H1 (cell line): ENCODE measurements at regions not wholly inside any gene's neighbourhood (a gene's known extent, or its start where the extent isn't known, plus 50 kb on each side); places are given as distances from the start of the nearest gene placed in this dataset.
A peak's percentile ranks its signal among the peaks of the same experiment; 100 is the strongest.

Experiments
- CHD2 ChIP-seq: IDR thresholded peaks from 2 replicates; pipeline ENCODE4 v1.6.1; 2012; ENCODE audit warnings: low read length, improper control_type of control experiment
- EP300 ChIP-seq, 2 experiments: IDR thresholded peaks; 1 replicate in 1 of 2; 2 replicates in 1 of 2; pipeline ENCODE4 v1.6.1; 2011 to 2012; ENCODE audit warnings: low read depth in 2 of 2, low read length in 2 of 2, mild to moderate bottlenecking in 2 of 2, borderline replicate concordance in 1 of 2, inconsistent platforms in 1 of 2, moderate library complexity in 1 of 2
- EZH2 ChIP-seq: fragments of 200-600 bp; sonication (generic); IDR thresholded peaks from 2 replicates; pipeline ENCODE4 v1.7.1; 2012; ENCODE audit warnings: low read depth, mild to moderate bottlenecking, moderate library complexity, low read length, inconsistent platforms; ENCODE audit not compliant: severe bottlenecking
- GABPA ChIP-seq: IDR thresholded peaks from 2 replicates; pipeline ENCODE4 v1.6.1; 2011; ENCODE audit warnings: mild to moderate bottlenecking, low read length, moderate library complexity, borderline replicate concordance; ENCODE audit not compliant: insufficient read depth
- POLR2AphosphoS5 ChIP-seq: IDR thresholded peaks from 2 replicates; pipeline ENCODE4 v1.6.1; 2011; ENCODE audit warnings: low read depth, low read length
- RFX5 ChIP-seq: IDR thresholded peaks from 2 replicates; pipeline ENCODE4 v1.6.1; 2011; ENCODE audit warnings: low read depth, low read length, improper control_type of control experiment, borderline replicate concordance
- TEAD4 ChIP-seq: IDR thresholded peaks from 2 replicates; pipeline ENCODE4 v1.6.1; 2012; ENCODE audit warnings: low read depth, low read length, inconsistent platforms, mixed read lengths
- TF ChIP-seq, protein P1 (sequence below), 3 experiments: IDR thresholded peaks; 1 replicate in 2 of 3; 2 replicates in 1 of 3; pipeline versions ENCODE4 v1.5.1 to v1.6.1; 2011; ENCODE audit warnings: low read length in 3 of 3, mild to moderate bottlenecking in 3 of 3, inconsistent platforms in 2 of 3, low read depth in 1 of 3, moderate library complexity in 1 of 3; ENCODE audit not compliant: insufficient read depth in 1 of 3; ENCODE audit errors: control extremely low read depth in 1 of 3
- TF ChIP-seq, protein P2 (sequence below): fragments of 300-600 bp; sonication (generic); IDR thresholded peaks from 2 replicates; pipeline ENCODE4 v1.7.1; 2012; ENCODE audit warnings: low read length, moderate library complexity, mild to moderate bottlenecking, inconsistent platforms; ENCODE audit not compliant: insufficient replicate concordance

DNA sequence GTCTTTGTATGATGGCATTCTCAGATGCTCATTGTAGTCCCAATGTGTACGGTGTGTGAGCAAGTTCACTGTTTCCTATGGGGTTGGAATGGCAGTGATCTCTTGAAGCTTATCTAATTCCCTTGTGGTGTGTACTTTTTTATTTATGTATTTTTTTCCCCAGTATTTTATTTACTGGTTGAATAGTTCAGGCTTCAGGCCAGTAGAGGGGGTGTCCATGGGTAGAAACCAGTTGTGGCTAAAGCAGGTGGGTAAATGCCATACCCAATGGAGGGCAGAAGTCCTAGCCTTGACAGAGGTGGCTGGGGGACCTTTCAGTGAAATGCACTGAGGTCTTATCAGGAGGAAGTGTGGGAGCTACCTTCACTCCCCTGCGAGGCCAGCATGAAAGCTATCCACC, 351.4 kb upstream of the CWC22 start:
- TF ChIP-seq GABPA (no peak), POLR2AphosphoS5 (no peak), EZH2 (no peak), CHD2 (no peak), TEAD4 (no peak), EP300 (IDR thresholded peaks at IDR 0.05; ENCODE audit: borderline replicate concordance in 1 of 2, low read depth in 2 of 2, low read length in 2 of 2) (no peak), RFX5 (no peak)
- TF ChIP-seq, protein P1, sequence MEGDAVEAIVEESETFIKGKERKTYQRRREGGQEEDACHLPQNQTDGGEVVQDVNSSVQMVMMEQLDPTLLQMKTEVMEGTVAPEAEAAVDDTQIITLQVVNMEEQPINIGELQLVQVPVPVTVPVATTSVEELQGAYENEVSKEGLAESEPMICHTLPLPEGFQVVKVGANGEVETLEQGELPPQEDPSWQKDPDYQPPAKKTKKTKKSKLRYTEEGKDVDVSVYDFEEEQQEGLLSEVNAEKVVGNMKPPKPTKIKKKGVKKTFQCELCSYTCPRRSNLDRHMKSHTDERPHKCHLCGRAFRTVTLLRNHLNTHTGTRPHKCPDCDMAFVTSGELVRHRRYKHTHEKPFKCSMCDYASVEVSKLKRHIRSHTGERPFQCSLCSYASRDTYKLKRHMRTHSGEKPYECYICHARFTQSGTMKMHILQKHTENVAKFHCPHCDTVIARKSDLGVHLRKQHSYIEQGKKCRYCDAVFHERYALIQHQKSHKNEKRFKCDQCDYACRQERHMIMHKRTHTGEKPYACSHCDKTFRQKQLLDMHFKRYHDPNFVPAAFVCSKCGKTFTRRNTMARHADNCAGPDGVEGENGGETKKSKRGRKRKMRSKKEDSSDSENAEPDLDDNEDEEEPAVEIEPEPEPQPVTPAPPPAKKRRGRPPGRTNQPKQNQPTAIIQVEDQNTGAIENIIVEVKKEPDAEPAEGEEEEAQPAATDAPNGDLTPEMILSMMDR (IDR thresholded peaks at IDR 0.05; ENCODE audit: control extremely low read depth in 1 of 3, insufficient read depth in 1 of 3, low read depth in 1 of 3, low read length in 3 of 3), result peak in 2 of 3 experiments; percentile 6 to 13; a peak in 2 of 4 replicates
- TF ChIP-seq, protein P2, sequence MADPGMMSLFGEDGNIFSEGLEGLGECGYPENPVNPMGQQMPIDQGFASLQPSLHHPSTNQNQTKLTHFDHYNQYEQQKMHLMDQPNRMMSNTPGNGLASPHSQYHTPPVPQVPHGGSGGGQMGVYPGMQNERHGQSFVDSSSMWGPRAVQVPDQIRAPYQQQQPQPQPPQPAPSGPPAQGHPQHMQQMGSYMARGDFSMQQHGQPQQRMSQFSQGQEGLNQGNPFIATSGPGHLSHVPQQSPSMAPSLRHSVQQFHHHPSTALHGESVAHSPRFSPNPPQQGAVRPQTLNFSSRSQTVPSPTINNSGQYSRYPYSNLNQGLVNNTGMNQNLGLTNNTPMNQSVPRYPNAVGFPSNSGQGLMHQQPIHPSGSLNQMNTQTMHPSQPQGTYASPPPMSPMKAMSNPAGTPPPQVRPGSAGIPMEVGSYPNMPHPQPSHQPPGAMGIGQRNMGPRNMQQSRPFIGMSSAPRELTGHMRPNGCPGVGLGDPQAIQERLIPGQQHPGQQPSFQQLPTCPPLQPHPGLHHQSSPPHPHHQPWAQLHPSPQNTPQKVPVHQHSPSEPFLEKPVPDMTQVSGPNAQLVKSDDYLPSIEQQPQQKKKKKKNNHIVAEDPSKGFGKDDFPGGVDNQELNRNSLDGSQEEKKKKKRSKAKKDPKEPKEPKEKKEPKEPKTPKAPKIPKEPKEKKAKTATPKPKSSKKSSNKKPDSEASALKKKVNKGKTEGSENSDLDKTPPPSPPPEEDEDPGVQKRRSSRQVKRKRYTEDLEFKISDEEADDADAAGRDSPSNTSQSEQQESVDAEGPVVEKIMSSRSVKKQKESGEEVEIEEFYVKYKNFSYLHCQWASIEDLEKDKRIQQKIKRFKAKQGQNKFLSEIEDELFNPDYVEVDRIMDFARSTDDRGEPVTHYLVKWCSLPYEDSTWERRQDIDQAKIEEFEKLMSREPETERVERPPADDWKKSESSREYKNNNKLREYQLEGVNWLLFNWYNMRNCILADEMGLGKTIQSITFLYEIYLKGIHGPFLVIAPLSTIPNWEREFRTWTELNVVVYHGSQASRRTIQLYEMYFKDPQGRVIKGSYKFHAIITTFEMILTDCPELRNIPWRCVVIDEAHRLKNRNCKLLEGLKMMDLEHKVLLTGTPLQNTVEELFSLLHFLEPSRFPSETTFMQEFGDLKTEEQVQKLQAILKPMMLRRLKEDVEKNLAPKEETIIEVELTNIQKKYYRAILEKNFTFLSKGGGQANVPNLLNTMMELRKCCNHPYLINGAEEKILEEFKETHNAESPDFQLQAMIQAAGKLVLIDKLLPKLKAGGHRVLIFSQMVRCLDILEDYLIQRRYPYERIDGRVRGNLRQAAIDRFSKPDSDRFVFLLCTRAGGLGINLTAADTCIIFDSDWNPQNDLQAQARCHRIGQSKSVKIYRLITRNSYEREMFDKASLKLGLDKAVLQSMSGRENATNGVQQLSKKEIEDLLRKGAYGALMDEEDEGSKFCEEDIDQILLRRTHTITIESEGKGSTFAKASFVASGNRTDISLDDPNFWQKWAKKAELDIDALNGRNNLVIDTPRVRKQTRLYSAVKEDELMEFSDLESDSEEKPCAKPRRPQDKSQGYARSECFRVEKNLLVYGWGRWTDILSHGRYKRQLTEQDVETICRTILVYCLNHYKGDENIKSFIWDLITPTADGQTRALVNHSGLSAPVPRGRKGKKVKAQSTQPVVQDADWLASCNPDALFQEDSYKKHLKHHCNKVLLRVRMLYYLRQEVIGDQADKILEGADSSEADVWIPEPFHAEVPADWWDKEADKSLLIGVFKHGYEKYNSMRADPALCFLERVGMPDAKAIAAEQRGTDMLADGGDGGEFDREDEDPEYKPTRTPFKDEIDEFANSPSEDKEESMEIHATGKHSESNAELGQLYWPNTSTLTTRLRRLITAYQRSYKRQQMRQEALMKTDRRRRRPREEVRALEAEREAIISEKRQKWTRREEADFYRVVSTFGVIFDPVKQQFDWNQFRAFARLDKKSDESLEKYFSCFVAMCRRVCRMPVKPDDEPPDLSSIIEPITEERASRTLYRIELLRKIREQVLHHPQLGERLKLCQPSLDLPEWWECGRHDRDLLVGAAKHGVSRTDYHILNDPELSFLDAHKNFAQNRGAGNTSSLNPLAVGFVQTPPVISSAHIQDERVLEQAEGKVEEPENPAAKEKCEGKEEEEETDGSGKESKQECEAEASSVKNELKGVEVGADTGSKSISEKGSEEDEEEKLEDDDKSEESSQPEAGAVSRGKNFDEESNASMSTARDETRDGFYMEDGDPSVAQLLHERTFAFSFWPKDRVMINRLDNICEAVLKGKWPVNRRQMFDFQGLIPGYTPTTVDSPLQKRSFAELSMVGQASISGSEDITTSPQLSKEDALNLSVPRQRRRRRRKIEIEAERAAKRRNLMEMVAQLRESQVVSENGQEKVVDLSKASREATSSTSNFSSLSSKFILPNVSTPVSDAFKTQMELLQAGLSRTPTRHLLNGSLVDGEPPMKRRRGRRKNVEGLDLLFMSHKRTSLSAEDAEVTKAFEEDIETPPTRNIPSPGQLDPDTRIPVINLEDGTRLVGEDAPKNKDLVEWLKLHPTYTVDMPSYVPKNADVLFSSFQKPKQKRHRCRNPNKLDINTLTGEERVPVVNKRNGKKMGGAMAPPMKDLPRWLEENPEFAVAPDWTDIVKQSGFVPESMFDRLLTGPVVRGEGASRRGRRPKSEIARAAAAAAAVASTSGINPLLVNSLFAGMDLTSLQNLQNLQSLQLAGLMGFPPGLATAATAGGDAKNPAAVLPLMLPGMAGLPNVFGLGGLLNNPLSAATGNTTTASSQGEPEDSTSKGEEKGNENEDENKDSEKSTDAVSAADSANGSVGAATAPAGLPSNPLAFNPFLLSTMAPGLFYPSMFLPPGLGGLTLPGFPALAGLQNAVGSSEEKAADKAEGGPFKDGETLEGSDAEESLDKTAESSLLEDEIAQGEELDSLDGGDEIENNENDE, result no peak
